Choroid plexus epithelial cell (primary cell): ENCODE measurements at regions not wholly inside any gene's neighbourhood (a gene's known extent, or its start where the extent isn't known, plus 50 kb on each side); places are given as distances from the start of the nearest gene placed in this dataset.

ENCODE experiments used
- DNase-seq: peaks from one replicate; pipeline ENCODE4 v3.0.0-alpha.2; 2010; ENCODE audit warnings: low read depth
- H3K4me3 ChIP-seq: 2 replicates; pipeline ENCODE4 v1.5.1; 2011; ENCODE audit warnings: low read depth, mild to moderate bottlenecking, control low read depth, low read length, moderate library complexity
- TF ChIP-seq, protein P1 (sequence below): conservative IDR thresholded peaks from 2 replicates; pipeline ENCODE4 v1.5.1; 2011; ENCODE audit warnings: low read depth, mild to moderate bottlenecking, control low read depth, inconsistent platforms, low read length, moderate library complexity

DNA sequence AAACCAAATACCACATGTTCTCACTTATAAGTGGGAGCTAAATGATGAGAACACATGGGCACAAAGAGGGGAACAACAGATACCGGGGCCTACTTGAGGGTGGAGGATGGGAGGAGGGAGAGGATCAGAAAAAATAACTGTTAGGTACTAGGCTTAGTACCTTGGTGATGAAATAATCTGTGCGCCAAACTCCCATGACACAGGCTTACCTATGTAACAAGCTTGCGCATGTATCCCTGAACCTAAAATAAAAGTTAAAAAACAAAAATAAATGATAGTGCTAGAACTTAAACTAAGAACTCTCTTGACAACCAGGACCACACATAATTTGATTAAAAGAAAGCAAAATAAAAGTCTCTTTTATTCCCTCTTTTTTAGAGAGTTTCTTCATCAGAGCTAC lies 150.6 kb downstream of the CHIC2 start:
- no peak overlapping the region for H3K4me3 ChIP-seq
- no peak for DNase-seq
- TF ChIP-seq, protein P1, sequence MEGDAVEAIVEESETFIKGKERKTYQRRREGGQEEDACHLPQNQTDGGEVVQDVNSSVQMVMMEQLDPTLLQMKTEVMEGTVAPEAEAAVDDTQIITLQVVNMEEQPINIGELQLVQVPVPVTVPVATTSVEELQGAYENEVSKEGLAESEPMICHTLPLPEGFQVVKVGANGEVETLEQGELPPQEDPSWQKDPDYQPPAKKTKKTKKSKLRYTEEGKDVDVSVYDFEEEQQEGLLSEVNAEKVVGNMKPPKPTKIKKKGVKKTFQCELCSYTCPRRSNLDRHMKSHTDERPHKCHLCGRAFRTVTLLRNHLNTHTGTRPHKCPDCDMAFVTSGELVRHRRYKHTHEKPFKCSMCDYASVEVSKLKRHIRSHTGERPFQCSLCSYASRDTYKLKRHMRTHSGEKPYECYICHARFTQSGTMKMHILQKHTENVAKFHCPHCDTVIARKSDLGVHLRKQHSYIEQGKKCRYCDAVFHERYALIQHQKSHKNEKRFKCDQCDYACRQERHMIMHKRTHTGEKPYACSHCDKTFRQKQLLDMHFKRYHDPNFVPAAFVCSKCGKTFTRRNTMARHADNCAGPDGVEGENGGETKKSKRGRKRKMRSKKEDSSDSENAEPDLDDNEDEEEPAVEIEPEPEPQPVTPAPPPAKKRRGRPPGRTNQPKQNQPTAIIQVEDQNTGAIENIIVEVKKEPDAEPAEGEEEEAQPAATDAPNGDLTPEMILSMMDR, result no peak

DNA sequence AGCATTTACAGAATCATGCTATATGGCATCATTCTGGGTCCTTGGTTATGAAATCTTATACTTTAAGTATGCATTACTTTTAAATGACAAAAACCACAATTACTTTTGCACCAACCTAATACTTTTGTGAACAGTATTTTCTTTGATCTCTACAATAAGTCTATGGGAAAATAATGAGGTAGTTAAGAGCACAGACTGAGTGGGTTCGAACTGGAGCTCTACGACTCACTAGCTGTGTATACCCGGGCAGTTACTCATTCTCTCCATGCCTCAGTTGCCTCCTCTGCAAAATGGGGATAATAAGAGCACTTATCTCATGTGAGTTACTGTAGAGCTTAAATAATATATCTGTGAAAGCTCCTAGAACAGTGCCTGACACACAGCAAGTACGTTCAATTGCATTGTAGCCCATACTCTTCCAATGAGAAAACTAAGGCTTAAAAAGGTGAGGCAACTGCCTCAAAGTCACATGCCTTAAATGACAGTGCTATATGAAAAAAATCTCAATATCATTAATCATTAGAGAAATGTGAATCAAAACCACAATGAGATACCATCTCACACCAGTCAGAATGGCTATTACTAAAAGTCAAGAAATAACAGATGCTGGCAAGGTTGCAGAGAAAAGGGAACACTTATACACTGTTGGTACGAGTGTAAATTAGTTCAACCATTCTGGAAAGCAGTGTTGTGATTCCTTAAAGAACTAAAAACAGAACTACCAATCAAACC lies 151.5 kb downstream of the CHIC2 start:
- no peak overlapping the region for H3K4me3 ChIP-seq
- no peak for DNase-seq
- TF ChIP-seq, protein P1, result no peak

DNA sequence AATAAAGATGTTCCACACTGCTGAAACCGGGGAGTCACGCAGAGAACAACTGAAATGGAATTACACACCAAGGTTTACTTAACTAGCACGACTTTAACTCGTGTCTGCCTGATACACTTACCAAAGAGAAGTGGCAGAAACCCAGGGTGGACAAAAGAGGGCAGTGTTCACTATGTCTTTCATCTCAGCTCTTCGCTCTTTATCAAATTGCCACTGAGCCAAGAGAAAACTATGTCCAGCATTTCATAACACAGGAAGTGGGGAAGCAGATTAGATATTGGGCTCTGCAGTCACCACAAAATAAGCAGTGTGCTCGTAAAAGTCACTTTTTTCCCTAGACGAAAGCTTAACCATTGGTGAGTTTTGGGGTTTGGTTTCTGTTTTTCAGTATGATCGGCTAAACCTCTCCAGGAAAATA lies 155.7 kb downstream of the CHIC2 start:
- DNase-seq, result peak; percentile 97
- H3K4me3 ChIP-seq, result peak overlapping the region; percentile 35
- TF ChIP-seq, protein P1, result peak; percentile 81

DNA sequence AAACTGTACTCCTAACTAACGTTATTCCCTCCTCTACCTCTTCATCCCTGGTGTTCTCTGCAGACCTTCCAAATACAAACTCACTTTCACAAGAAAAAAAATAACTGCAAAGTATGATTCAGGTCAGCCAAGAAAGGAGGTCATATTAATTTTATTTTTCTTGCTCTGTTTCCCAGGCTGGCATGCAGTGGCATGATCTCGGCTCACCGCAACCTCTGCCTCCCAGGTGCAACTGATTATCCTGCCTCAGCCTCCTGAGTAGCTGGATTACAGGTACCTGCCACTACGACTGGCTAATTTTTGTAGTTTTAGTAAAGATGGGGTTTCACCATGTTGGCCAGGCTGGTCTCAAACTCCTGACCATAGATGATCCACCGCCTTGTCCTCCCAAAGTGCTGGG lies 156.6 kb downstream of the CHIC2 start:
- DNase-seq, result no peak
- H3K4me3 ChIP-seq, result no peak overlapping the region
- TF ChIP-seq, protein P1, result no peak

DNA sequence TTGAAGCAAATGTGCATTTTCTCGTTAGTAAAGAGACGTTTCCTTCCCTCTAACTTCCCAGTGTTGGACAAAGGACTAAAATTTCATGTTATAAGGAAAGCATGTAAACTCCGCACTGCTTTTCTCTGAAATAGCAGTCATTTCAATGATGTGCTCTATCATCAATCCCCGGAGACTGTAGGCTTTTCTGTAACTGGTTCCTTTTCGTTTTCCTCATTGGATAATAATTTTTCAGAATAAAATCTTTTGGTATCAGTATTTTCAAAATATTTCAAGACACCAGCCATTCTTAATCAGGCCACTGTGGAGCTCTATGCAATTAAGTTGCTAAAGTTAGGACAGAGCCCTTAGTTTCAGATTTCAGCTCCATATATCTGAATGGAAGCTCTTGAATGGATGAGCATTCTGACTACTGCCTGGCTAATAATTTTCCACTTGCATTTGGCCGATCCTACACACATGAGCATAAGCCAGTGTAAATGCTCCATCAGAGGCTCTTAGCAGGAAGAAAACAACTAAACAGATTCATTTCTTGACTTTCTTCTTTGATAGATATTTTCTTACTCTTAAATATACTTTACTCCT lies 157.7 kb downstream of the CHIC2 start:
- no peak overlapping the region for H3K4me3 ChIP-seq
- DNase-seq, result peak; percentile 30
- TF ChIP-seq, protein P1, result no peak

DNA sequence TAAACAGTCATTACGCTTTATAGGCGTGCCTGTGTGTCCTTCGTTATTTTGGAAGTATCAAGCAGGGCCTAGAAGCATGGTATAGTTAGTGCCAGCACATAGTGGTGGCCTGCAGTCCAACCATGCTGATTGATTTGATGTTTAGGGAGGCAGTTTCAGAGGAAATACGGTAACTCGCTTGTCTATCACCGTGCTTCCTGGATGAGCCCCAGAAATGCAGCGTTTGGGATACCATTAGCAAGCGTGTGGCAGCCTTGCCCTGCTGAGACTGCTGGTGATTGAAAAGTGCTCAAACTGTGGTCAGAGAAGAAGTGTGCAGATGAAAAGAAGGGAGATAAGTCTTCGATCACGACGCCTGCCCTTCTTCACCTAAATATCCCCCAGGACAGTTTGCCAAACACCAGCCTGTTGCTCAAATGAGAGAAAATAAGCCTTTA lies 158.4 kb downstream of the CHIC2 start:
- peak; percentile 82 for DNase-seq
- H3K4me3 ChIP-seq, result peak overlapping the region; percentile 58
- TF ChIP-seq, protein P1, result no peak

DNA sequence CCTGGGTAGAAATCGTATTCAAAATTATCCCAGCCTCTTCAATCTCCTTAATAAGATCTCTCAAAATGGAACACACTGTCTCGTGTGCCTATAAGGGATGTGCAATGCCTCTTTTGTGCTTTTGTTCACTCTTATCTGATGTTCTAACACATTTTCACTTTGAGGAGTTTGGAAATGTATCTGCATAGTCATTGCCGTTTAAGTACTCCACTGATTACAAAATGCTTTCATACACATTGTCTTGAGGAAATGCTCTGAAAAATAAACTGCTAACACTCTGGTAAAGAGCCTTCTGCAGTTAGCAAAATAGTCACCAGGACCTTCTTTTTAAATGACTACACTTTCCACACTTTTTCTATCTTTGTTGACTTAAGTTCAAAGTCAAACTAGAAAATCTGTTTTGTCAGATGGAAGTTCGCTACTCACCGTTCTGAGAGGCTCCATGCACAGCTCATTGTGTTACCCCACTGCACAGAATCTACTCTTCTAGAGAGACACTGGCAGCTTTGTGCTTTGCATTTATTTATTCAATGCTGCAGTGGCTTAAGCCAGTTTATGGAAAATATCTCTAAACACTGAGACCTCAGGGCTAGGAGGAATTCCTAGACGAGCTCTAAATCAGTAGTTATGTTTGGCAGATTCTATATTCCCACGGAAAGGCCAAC lies 159.0 kb downstream of the CHIC2 start:
- TF ChIP-seq, protein P1, result no peak
- peak; percentile 33 for DNase-seq
- no peak overlapping the region for H3K4me3 ChIP-seq
